Vagina (tissue), 2 donors: ENCODE measurements at regions not wholly inside any gene's neighbourhood (a gene's known extent, or its start where the extent isn't known, plus 50 kb on each side); places are given as distances from the start of the nearest gene placed in this dataset.
"Not testable (repeated sequence)": the region's sequence is repeated elsewhere in the genome, so short reads cannot be mapped to it uniquely, and the experiment has no call there.

Experiments used
- DNase-seq, 2 donors: peaks; one replicate each; pipeline ENCODE4 v3.0.0-alpha.2; 2017; ENCODE audit errors: extremely low spot score in 2 of 2
- H3K27ac ChIP-seq: fragments of 200-600 bp; sonication (generic); one replicate; pipeline ENCODE4 v1.5.1; 2019
- H3K27me3 ChIP-seq: fragments of 200-600 bp; sonication (generic); one replicate; pipeline ENCODE4 v1.5.1; 2019
- H3K36me3 ChIP-seq, 2 donors: fragments of 200-600 bp; sonication (generic); one replicate each; pipeline ENCODE4 v1.5.1; 2017 to 2019
- H3K4me1 ChIP-seq: fragments of 200-600 bp; sonication (generic); one replicate; pipeline ENCODE4 v1.5.1; 2019
- H3K4me3 ChIP-seq, 2 donors: fragments of 200-600 bp; sonication (generic); 1 replicate in 1 of 2; 2 replicates in 1 of 2; pipeline ENCODE4 v1.5.1; 2016 to 2019
- H3K9me3 ChIP-seq: fragments of 200-600 bp; sonication (generic); one replicate; pipeline ENCODE4 v1.5.1; 2019
- POLR2A ChIP-seq, 2 donors: fragments of 450-650 bp; IDR thresholded peaks; one replicate each; pipeline ENCODE4 v1.6.1; 2017; ENCODE audit warnings: antibody characterized with exemption in 2 of 2, mild to moderate bottlenecking in 2 of 2, moderate library complexity in 2 of 2
- POLR2AphosphoS5 ChIP-seq, 2 donors: sonication (generic); formaldehyde crosslinking; IDR thresholded peaks; one replicate each; pipeline ENCODE4 v1.9.0; 2017; ENCODE audit warnings: antibody characterized with exemption in 2 of 2, mild to moderate bottlenecking in 2 of 2, low read depth in 1 of 2; ENCODE audit not compliant: insufficient read depth in 1 of 2
- intact Hi-C: fragments of 100-400 bp; cut with DNase I; formaldehyde crosslinking; loops from one replicate; pipeline ENCODE4 v1.15.1; 2023
- TF ChIP-seq, protein P1 (sequence below), 3 experiments: fragments of 450-650 bp in 2 of 3; fragments of 200-600 bp in 1 of 3; sonication (generic) in 1 of 3; IDR thresholded peaks; one replicate each; pipeline ENCODE4 v1.5.1; 2017 to 2019; ENCODE audit warnings: antibody characterized with exemption in 3 of 3, mild to moderate bottlenecking in 2 of 3, moderate library complexity in 2 of 3

DNA sequence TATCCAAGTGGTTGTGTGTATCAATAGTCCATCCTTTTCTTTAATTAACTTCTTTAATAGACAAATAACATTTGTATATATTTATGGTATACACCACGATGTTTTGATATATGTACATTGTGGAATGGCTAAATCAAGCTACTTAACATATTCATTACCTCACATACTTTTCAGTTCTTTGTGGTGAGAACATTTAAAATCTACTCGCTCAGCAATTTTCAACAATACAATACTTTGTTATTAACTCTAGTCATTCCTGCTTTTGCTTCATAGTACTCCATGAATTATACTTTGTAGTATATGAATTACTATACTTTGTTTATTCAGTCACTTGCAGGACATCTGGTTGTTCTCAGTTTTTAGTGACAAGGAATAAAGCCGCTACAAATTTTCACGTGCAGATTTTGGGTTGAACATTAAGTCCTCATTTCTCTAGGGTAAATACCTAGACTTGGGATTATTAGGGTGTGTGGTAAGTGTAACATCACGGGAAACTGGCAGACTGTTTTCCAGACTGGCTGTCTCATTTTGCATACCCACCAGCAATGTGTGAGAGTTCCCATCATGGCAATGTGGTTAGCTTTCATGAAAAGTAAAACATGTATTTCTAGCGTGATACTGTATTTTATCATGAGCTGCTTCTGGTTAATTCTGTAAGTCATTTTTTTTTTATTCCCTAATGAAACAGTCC, 354.4 kb upstream of the WWC1 start:
- Histone ChIP-seq H3K4me3 (no peak overlapping the region), H3K27ac (no peak overlapping the region), H3K4me1 (no peaks in the 10 kb centered on the region), H3K36me3 (no peaks in the 10 kb centered on the region), H3K27me3 (no peaks in the 10 kb centered on the region), H3K9me3 (no peaks in the 10 kb centered on the region)
- TF ChIP-seq, protein P1, sequence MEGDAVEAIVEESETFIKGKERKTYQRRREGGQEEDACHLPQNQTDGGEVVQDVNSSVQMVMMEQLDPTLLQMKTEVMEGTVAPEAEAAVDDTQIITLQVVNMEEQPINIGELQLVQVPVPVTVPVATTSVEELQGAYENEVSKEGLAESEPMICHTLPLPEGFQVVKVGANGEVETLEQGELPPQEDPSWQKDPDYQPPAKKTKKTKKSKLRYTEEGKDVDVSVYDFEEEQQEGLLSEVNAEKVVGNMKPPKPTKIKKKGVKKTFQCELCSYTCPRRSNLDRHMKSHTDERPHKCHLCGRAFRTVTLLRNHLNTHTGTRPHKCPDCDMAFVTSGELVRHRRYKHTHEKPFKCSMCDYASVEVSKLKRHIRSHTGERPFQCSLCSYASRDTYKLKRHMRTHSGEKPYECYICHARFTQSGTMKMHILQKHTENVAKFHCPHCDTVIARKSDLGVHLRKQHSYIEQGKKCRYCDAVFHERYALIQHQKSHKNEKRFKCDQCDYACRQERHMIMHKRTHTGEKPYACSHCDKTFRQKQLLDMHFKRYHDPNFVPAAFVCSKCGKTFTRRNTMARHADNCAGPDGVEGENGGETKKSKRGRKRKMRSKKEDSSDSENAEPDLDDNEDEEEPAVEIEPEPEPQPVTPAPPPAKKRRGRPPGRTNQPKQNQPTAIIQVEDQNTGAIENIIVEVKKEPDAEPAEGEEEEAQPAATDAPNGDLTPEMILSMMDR (IDR thresholded peaks at IDR 0.05): no peak
- no peak for TF ChIP-seq POLR2AphosphoS5 (IDR thresholded peaks at IDR 0.05; ENCODE audit: insufficient read depth in 1 of 2, low read depth in 1 of 2)
- TF ChIP-seq POLR2A (IDR thresholded peaks at IDR 0.05): no peak
- intact Hi-C loops: no loop called here
- DNase-seq: no peak

DNA sequence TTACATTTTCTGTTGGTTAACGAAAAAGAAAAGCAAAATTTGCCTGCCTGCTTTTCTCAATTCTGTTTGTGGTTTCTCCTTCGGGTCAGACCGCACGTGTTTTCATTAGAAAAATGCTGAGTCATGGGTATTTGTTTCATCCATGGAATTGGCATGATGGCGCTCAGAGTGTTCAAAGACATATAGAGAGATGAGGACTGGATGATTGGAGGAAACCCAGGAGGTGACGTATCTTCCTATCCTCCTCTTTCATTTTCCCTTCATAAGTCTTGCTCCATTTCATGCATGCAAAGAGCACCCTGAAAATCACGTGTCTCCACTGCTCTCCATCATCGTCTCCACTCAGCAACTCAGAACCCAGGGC, 353.8 kb upstream of the WWC1 start:
- Histone ChIP-seq H3K27me3 (no peaks in the 10 kb centered on the region), H3K9me3 (no peaks in the 10 kb centered on the region), H3K4me3 (no peak overlapping the region), H3K27ac (no peak overlapping the region), H3K36me3 (no peaks in the 10 kb centered on the region), H3K4me1 (no peaks in the 10 kb centered on the region)
- intact Hi-C loops: no loop called here
- DNase-seq: no peak
- TF ChIP-seq POLR2A (IDR thresholded peaks at IDR 0.05) (no peak), POLR2AphosphoS5 (IDR thresholded peaks at IDR 0.05; ENCODE audit: insufficient read depth in 1 of 2, low read depth in 1 of 2) (no peak)
- TF ChIP-seq, protein P1 (IDR thresholded peaks at IDR 0.05): no peak

DNA sequence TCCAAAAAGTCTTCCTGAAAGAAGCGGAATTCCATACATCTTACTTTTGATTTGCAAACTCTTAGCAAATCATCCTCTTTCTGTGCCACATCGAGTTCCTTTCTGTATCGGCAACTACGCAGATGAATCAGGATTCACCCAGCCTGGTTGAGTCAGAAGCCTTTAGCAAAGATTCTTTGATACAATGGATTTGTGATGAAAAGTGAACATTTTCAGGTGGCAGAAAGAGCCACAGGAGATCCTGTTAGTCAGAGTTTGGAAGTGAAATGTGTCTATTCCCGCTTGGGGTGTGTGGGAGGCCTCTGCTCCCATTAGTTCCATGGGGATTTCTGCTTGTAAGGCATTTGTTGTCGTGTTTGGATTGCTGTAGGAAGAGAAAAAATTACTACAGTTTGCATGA, 351.8 kb upstream of the WWC1 start:
- intact Hi-C loops: no loop called here
- TF ChIP-seq POLR2A (IDR thresholded peaks at IDR 0.05) (no peak), POLR2AphosphoS5 (IDR thresholded peaks at IDR 0.05; ENCODE audit: insufficient read depth in 1 of 2, low read depth in 1 of 2) (no peak)
- TF ChIP-seq, protein P1 (IDR thresholded peaks at IDR 0.05): no peak
- no peak for DNase-seq
- Histone ChIP-seq H3K4me3 (no peak overlapping the region), H3K36me3 (no peaks in the 10 kb centered on the region), H3K4me1 (no peaks in the 10 kb centered on the region), H3K27ac (no peak overlapping the region), H3K27me3 (no peaks in the 10 kb centered on the region), H3K9me3 (no peaks in the 10 kb centered on the region)

DNA sequence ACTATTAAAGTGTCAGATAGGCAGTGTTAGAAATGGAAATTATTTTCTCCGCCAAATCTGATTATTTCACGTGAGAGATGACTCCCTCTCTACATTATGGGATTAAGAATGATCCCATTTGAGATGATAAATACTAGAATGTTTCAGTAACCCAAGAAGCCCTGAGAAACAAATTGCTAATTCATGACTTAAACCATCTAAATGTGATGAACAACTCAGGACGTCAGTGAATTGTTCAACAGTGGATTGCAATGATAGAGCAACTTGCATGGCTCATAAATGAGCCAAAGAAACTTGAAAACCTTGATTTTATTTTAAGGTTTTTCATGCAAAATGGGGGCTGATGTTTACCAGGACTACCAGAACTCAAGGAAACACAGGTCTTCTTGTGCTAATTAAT, 350.5 kb upstream of the WWC1 start:
- DNase-seq: no peak
- H3K27ac ChIP-seq: no peak overlapping the region
- no peaks in the 10 kb centered on the region for H3K9me3 ChIP-seq
- no peaks in the 10 kb centered on the region for H3K27me3 ChIP-seq
- H3K4me3 ChIP-seq: no peak overlapping the region
- H3K36me3 ChIP-seq: no peaks in the 10 kb centered on the region
- no peaks in the 10 kb centered on the region for H3K4me1 ChIP-seq
- intact Hi-C loops: no loop called here
- TF ChIP-seq POLR2AphosphoS5 (IDR thresholded peaks at IDR 0.05; ENCODE audit: insufficient read depth in 1 of 2, low read depth in 1 of 2): no peak
- TF ChIP-seq, protein P1 (IDR thresholded peaks at IDR 0.05): no peak
- TF ChIP-seq POLR2A (IDR thresholded peaks at IDR 0.05): no peak

DNA sequence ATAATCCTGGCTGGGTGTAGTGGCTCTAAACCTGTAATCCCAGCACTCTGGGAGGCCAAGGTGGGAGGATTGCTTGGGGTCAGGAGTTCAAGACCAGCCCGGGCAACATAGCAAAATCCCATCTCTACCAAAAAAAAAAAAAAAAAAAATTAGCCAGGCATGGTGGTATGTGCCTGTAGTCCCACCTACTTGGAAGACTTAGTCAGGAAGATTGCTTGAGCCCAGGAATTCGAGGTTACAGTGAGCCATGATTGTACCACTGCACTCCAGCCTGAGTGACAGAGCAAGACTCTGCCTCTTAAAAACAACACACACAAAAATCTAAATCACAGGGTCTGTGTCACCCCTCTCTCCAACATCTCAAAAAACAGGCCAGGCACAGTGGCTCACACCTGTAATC, 349.9 kb upstream of the WWC1 start:
- intact Hi-C loops, H3K27me3 ChIP-seq, H3K36me3 ChIP-seq, DNase-seq, H3K4me1 ChIP-seq, H3K9me3 ChIP-seq, H3K4me3 ChIP-seq, H3K27ac ChIP-seq: not testable (repeated sequence)
